ENCODE measurements at regions not wholly inside any gene's neighbourhood (a gene's known extent, or its start where the extent isn't known, plus 50 kb on each side); places are given as distances from the start of the nearest gene placed in this dataset.

DNA sequence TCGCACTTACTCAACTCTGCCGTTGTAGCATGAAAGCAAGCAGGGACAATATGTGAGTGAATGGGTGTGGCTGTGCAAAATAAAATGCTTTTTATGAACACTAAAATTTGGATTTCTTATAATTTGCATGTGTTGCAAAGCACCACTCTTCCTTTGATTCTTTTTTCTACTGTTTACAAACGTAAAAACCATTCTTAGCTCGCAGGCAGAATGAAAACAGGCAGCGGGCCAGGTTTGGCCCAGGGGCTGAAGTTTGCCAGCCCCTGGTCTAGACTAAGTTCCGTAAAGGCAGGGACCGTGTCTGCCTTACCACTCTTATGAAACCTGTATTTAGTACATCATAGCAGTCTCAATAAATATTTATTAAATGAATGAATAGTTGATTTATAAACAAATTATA lies 83.7 kb upstream of the SPATS2L start:
- no peaks in the 10 kb centered on the region for H3K9me3 Mint-ChIP-seq
- peaks cover 29% of the 10 kb centered on the region for H3K27me3 Mint-ChIP-seq (ENCODE audit: low read depth)

DNA sequence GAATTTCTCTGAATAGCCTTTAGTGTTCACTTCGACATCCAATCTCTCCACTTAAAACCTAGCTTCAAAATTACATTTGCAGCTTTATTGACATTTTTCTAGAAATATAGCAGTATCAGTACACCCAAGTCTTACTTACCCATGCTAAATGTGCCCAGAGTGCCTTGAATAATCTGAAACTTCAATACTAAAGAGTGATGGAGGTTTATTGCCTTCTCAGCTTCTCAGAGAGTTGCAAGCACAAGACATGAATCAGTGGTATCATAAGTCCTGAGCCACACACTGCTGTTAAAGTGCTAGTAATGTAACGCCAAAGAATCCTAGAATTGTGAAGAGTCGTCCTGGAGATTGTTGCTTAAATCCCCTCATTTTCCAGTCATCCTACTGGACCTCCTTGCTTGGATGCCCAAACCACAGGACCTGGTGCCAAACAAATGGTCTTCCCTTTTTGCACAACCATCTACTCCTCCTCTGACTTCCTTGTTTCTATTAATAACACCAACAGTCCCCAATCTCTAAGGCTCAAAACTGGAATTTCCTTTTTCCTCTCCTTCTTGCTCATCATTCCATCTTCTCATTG lies 83.2 kb upstream of the SPATS2L start:
- intact Hi-C loops (cut with micrococcal nuclease), result no loop called here

More for the DNA sequence above, 83.7 kb upstream of the SPATS2L start:
- intact Hi-C loops (cut with micrococcal nuclease), result no loop called here
- DNase-seq (ENCODE audit: low spot score), result no peak
- Mint-ChIP-seq H3K4me3 (ENCODE audit: low read depth) (no peak overlapping the region), H3K27ac (no peak overlapping the region), H3K36me3 (ENCODE audit: low read depth) (no peaks in the 10 kb centered on the region), H3K4me1 (ENCODE audit: low read depth) (no peaks in the 10 kb centered on the region)

DNA sequence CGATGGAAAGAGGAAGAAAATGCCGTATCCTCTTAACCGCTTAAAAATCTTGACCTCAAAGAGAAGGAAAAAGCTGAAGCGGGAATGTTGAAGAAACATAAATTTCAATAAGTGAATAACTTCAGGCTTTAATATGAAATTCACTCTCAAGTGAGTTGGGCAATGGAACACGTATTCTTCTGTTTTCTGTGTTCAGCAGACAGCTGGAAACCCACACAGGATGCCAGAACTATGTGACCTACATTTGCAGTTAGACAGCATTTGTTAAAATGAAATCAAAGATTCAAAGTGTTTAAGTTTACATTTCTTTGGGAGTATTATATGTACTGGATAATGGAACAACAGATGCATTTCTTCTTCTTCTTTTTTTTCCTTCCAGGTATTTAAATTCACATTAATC lies 80.5 kb upstream of the SPATS2L start:
- Mint-ChIP-seq H3K27me3 (ENCODE audit: low read depth) (peaks cover 43% of the 10 kb centered on the region), H3K9me3 (no peaks in the 10 kb centered on the region), H3K4me1 (ENCODE audit: low read depth) (no peaks in the 10 kb centered on the region), H3K27ac (no peak overlapping the region), H3K36me3 (ENCODE audit: low read depth) (no peaks in the 10 kb centered on the region), H3K4me3 (ENCODE audit: low read depth) (no peak overlapping the region)
- DNase-seq (ENCODE audit: low spot score), result no peak
- intact Hi-C loops (cut with micrococcal nuclease), result no loop called here

More for the DNA sequence above, 83.2 kb upstream of the SPATS2L start:
- no peak for DNase-seq (ENCODE audit: low spot score)
- Mint-ChIP-seq H3K9me3 (no peaks in the 10 kb centered on the region), H3K36me3 (ENCODE audit: low read depth) (no peaks in the 10 kb centered on the region), H3K27me3 (ENCODE audit: low read depth) (peaks cover 29% of the 10 kb centered on the region), H3K27ac (no peak overlapping the region), H3K4me3 (ENCODE audit: low read depth) (no peak overlapping the region), H3K4me1 (ENCODE audit: low read depth) (no peaks in the 10 kb centered on the region)

DNA sequence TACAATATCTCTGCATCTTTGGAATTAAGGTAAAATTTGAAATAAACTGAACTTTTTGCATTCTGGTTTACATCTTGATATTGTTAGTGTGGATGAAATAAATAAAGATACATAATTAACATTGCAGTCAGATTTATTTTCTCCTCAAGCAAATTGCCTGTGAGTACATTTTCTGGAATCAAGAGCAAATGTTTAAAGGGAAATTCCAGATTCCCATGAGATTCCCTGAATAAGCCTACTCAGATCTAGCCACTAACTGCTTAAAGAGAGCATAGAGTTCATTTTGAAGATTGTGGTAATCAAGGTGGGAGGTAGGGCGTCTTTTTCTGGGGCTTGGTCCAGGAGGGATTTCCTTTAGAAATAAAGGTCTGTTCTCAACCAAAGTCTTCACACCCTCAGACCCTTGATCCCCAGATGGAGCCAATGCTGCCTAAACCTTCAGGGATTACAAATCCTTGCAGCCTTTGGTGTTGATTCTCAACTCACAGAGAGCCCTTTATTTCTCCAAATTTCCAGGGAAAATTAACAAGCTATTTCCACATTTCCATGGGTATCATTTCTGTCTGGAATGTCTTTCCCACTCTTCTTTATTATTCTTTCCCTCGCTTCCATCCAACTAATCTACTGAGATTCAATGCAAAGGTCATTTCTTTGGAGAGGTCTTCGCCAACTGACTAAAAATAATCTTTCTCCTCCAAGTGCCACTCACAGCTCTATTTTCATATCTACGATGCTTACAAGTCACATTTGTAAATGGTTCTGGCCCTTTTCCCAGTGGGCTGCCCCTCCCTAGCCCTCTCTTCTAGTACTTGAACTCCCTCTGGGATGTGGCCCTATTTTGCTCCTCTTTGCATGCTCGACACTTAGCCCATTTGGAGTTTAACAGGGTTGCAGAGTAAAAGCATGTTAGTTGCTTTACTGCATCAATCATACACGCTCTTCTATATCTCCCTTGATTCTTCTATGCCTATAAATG lies 79.8 kb upstream of the SPATS2L start:
- intact Hi-C loops (cut with micrococcal nuclease), result no loop called here
- no peak for DNase-seq (ENCODE audit: low spot score)
- Mint-ChIP-seq H3K27ac (no peak overlapping the region), H3K36me3 (ENCODE audit: low read depth) (no peaks in the 10 kb centered on the region), H3K4me3 (ENCODE audit: low read depth) (no peak overlapping the region), H3K9me3 (no peaks in the 10 kb centered on the region), H3K27me3 (ENCODE audit: low read depth) (peaks cover 39% of the 10 kb centered on the region), H3K4me1 (ENCODE audit: low read depth) (no peaks in the 10 kb centered on the region)

DNA sequence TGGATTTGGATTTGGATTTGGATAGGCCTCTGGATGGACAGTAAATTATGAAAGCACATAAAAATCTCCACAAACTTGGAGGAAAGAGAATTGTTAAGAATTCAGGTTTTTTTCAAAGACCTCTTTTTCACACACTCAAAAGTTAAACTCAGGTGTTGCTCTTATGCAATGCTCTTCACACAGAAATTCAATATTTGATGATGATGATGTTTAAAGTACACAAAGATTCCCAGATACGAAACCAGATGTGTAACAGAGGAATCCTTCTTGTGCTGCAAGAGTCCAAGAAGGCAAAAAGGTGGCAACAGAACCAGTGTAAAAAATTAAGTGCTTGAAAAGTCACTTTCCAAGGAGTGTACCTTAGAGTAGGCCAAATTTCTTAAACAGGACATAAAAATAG lies 75.8 kb upstream of the SPATS2L start:
- intact Hi-C loops (cut with micrococcal nuclease), result no loop called here
- no peaks in the 10 kb centered on the region for H3K9me3 Mint-ChIP-seq
- no peak for DNase-seq (ENCODE audit: low spot score)
- H3K27me3 Mint-ChIP-seq (ENCODE audit: low read depth), result peaks cover 46% of the 10 kb centered on the region
- H3K27ac Mint-ChIP-seq, result no peak overlapping the region
- no peaks in the 10 kb centered on the region for H3K36me3 Mint-ChIP-seq (ENCODE audit: low read depth)
- H3K4me3 Mint-ChIP-seq (ENCODE audit: low read depth), result no peak overlapping the region
- no peaks in the 10 kb centered on the region for H3K4me1 Mint-ChIP-seq (ENCODE audit: low read depth)

DNA sequence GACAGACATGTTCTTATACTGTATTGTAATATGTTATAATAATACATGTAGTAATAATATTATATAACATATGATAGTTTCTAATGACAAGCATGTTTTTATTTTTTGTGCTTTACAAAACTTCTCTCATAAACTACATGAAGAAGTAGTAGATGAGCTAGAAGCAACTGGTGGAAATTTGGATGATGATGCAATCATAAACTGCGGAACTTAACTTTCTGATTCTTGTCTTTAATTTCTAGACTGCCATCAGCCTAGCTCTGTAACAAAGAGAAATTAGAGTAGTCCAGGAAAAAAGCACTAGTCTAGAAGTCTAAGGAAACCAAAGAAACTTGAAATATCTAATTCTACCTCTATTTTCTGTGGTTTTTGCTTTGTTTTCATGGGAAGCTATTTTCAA lies 71.0 kb upstream of the SPATS2L start:
- H3K4me1 Mint-ChIP-seq (ENCODE audit: low read depth), result peaks cover 5% of the 10 kb centered on the region
- DNase-seq (ENCODE audit: low spot score), result no peak
- H3K4me3 Mint-ChIP-seq (ENCODE audit: low read depth), result no peak overlapping the region
- H3K27me3 Mint-ChIP-seq (ENCODE audit: low read depth), result peaks cover 57% of the 10 kb centered on the region
- no peaks in the 10 kb centered on the region for H3K36me3 Mint-ChIP-seq (ENCODE audit: low read depth)
- no peak overlapping the region for H3K27ac Mint-ChIP-seq
- intact Hi-C loops (cut with micrococcal nuclease), result loop anchor here (5.0 kb wide), 2 partner anchors 232 to 258 kb away; no protein-coding TSS in a partner anchor
- H3K9me3 Mint-ChIP-seq, result no peaks in the 10 kb centered on the region

DNA sequence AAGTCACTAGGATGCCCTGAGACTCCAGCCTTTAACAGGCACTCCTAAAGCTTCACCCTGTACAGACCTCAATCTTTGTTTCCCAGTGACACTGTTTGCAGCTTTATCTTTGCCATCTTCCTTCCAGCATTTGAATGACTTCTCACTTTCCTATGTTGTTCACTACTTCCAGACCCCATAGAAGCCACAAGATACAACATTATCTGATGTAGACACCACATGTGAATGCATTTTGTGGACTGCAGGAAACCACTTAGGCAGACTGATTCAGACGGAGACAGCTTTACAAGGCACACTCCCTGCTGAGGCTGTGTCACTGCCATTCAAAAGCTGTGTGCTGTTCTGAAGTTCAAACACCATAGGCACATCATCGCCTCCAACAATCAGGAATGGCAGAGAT lies 67.3 kb upstream of the SPATS2L start:
- Mint-ChIP-seq H3K9me3 (no peaks in the 10 kb centered on the region), H3K27me3 (ENCODE audit: low read depth) (peaks cover 67% of the 10 kb centered on the region), H3K4me1 (ENCODE audit: low read depth) (peaks cover 5% of the 10 kb centered on the region), H3K27ac (no peak overlapping the region), H3K36me3 (ENCODE audit: low read depth) (no peaks in the 10 kb centered on the region), H3K4me3 (ENCODE audit: low read depth) (no peak overlapping the region)
- DNase-seq (ENCODE audit: low spot score), result no peak
- intact Hi-C loops (cut with micrococcal nuclease), result loop anchor here (1.0 to 5.0 kb wide), 3 partner anchors 216 to 262 kb away; no protein-coding TSS in a partner anchor

DNA sequence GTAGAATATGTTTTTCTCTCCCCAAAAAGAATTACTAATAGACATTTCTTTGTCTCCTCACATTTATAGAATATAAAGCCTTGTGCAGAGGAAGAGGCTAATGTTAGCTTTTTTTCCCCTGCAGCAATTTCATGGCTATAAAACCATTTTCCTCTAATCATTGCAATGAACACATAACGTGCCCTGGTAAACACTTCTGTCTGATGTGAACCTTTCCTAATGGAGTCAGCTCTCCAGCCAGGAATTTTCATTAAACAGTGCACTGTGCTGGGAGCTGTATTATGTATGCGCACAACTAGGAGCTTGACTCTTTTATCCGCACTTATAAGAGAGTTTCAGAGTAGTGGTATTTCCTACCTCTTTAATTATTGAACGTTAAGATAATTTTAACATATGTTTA lies 63.9 kb upstream of the SPATS2L start:
- Mint-ChIP-seq H3K4me3 (ENCODE audit: low read depth) (no peak overlapping the region), H3K27ac (no peak overlapping the region), H3K36me3 (ENCODE audit: low read depth) (no peaks in the 10 kb centered on the region), H3K27me3 (ENCODE audit: low read depth) (peaks cover 64% of the 10 kb centered on the region), H3K4me1 (ENCODE audit: low read depth) (peaks cover 5% of the 10 kb centered on the region), H3K9me3 (no peaks in the 10 kb centered on the region)
- DNase-seq (ENCODE audit: low spot score), result no peak
- intact Hi-C loops (cut with micrococcal nuclease), result no loop called here

DNA sequence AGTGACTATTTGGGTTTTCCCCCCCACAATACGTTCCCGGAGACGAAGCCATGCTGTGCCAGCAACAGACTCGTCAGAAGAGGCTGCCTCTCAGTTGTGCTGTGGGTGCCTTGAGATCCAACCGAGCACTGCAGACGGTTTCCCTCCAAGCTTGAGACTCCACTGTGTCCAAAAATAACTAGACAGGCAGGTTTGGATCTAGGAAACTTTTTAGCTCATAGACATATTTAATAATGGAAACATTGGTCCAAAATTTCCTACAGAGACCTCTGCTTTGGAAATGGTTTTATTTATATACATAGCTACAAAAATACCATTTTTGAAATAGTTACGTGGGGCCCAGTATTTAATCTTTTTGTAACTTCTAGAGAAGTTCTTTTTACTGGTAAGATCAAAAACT lies 63.1 kb upstream of the SPATS2L start:
- Mint-ChIP-seq H3K36me3 (ENCODE audit: low read depth) (no peaks in the 10 kb centered on the region), H3K4me1 (ENCODE audit: low read depth) (peaks cover 5% of the 10 kb centered on the region), H3K9me3 (no peaks in the 10 kb centered on the region), H3K27me3 (ENCODE audit: low read depth) (peaks cover 59% of the 10 kb centered on the region), H3K27ac (no peak overlapping the region), H3K4me3 (ENCODE audit: low read depth) (no peak overlapping the region)
- intact Hi-C loops (cut with micrococcal nuclease), result no loop called here
- DNase-seq (ENCODE audit: low spot score), result no peak

DNA sequence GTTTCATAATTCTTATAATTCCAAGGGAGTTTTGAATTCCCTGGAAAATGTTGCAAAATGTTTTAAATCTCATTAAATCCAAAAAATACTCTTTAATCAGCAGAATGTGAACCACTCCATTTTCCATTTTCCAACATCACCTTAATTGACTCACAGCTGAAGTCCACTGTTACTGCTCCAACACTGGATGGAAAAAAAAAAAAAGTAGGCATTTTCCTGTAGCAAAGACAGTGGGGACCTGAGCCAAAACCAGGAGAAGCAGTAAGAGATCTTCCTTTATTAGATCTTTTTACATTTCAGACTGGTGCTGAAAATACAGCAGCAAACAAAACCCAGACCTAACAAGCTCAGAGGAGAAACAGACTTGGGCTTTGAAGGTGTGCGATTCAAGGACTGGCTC lies 62.4 kb upstream of the SPATS2L start:
- Mint-ChIP-seq H3K36me3 (ENCODE audit: low read depth) (no peaks in the 10 kb centered on the region), H3K27me3 (ENCODE audit: low read depth) (peaks cover 58% of the 10 kb centered on the region), H3K9me3 (no peaks in the 10 kb centered on the region), H3K4me1 (ENCODE audit: low read depth) (peaks cover 3% of the 10 kb centered on the region), H3K4me3 (ENCODE audit: low read depth) (no peak overlapping the region), H3K27ac (no peak overlapping the region)
- intact Hi-C loops (cut with micrococcal nuclease), result no loop called here
- no peak for DNase-seq (ENCODE audit: low spot score)

DNA sequence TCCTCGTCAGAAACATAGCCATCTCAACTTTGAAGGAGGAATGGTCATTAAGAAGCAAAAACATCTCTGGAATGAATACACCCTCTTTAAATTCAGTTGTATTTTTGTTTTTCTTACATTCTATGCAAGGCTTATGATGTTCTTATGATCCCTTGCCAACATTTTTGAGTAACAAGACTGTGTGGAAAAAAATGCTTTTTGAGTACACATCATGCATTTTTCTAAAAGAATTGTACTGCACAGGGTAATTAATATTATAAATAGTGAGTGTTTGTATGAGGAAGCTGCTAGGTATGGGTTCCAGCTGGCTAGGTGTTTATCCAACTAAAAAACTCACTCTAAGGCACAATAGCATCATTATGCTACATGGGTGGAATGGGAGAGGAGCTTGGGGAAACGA lies 59.0 kb upstream of the SPATS2L start:
- Mint-ChIP-seq H3K27me3 (ENCODE audit: low read depth) (peaks cover 42% of the 10 kb centered on the region), H3K27ac (no peak overlapping the region), H3K36me3 (ENCODE audit: low read depth) (no peaks in the 10 kb centered on the region), H3K4me1 (ENCODE audit: low read depth) (no peaks in the 10 kb centered on the region), H3K4me3 (ENCODE audit: low read depth) (no peak overlapping the region), H3K9me3 (no peaks in the 10 kb centered on the region)
- DNase-seq (ENCODE audit: low spot score), result no peak
- intact Hi-C loops (cut with micrococcal nuclease), result no loop called here

DNA sequence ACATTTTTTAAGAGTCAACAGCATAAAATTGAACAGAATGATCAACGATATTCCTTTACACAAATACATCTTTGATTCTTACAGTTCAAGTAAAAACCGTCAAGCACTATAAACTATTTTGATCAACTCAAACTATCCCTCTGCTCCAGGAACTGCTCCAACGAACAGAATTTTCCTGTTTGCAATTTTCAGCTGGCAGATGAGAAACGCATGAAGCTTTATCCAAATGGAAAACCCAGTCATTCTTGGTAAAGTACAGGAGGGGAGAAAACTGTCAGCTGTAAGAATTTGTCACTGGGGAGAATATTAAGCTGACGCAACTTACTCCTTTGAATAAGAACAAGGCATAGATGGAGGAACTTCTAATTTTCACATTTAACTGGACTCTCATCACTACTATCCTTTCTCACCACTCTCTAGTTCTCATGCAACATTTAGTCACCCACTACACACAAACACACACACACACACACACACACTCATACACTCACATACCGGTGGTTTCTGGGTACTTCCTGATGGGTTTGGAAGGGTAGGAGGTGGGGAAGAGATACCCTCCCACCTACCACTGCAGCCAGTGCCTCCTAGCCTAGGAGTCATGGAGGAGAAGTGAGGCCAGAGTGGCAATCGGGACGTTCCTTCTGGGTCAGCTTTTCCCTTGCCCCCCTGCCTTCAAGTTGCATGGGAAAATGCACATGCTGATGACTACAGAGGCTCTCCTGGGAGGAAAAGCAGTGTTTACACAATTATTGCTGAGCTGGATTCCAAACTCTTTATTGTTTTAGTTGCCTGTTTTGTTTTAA lies 54.0 kb upstream of the SPATS2L start:
- no peak overlapping the region for H3K27ac Mint-ChIP-seq

More for the DNA sequence above, 54.0 kb upstream of the SPATS2L start:
- Mint-ChIP-seq H3K27me3 (ENCODE audit: low read depth) (peaks cover 30% of the 10 kb centered on the region), H3K4me3 (ENCODE audit: low read depth) (no peak overlapping the region), H3K4me1 (ENCODE audit: low read depth) (no peaks in the 10 kb centered on the region), H3K36me3 (ENCODE audit: low read depth) (no peaks in the 10 kb centered on the region), H3K9me3 (no peaks in the 10 kb centered on the region)
- DNase-seq (ENCODE audit: low spot score), result no peak
- intact Hi-C loops (cut with micrococcal nuclease), result no loop called here

Measured in activated T-helper 2 cell treated with anti-CD3 and anti-CD28 coated beads, Interferon-gamma antibody, Interleukin-2, Interleukin-4, amounts not matched to agents 10 μg/mL and 5 μg/mL and 100 μg/mL, durations not matched to agents 14 hours and 24 hours and 36 hours (primary cell).